CD4-positive, alpha-beta T cell treated with Interleukin-6 at 100 ng/mL for 8 hours (primary cell): ENCODE measurements at regions not wholly inside any gene's neighbourhood (a gene's known extent, or its start where the extent isn't known, plus 50 kb on each side); places are given as distances from the start of the nearest gene placed in this dataset.

Source experiments
- DNase-seq: peaks from one replicate; pipeline ENCODE4 v3.0.0-alpha.2; 2020; ENCODE audit warnings: mixed read lengths, low spot score

DNA sequence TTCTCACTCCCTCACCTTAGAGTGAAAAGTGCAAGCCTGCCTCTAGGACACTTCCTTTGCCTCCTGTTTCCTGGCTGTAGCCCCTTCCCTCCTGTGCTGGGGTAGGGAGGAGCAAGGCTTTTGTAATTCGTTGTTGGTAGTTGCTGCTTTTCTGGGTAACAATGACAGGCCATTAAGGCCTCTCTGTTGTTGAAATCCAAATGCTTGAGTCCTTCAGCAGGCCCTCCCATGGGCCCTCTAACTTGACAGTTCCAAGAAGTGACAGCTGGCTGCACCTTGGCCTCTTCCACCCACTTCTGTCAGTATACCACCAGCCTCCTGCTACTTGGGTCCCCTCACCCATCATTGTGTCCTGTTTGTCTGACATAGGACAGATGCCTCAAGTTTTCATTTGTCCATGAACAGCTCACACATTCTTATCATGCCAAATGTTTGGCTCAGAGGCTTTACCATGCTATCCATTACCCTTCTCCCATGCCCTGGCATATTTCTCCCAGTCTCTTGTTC is 103.7 kb upstream of the PDE3A start:
- no peak for DNase-seq

DNA sequence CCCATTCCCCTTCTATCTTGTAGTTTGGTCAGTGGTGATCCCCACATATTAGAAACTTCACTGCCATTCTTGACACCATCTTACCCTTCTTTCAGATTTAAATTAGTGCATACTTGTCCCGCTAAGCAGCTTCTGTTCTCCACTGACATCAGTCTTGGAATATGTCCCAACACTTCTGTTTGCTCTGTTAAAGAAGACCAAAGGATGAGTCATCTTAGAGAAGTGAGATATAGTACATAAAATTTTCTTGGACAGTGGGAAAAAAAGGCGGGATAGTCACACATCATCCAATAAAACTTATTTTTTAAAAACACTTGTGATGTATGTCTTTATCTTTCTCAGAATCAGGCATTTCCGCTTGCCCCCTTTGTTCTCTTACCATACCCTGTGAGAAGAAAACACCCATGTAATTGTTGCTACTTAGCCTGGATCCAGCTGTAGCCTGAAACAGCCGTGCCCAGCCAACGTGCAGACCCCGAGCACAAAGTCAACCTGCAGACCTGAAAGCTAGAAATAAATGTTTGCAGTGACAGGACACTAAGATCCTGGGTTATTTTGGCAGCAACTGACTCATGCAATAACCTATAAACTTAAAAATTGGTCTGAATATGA is 100.1 kb upstream of the PDE3A start:
- no peak for DNase-seq

DNA sequence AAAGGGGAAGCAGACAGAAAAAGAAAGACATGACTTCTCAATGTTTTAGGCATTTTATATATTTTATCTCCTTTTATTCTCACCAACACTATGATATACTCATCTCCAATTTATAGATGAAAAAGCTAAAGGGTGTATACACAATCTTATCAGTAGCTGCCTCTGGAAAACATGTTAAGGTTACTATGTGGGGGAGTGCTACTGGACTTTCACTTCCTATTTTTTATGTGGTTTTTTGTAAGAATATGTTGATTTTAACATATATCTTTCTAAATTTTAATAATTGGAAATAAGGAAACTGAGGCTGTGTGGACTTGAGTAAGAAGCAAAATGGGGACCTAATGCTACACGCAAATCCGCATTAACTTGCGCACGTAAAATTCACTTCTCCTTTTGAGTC is 99.6 kb upstream of the PDE3A start:
- no peak for DNase-seq

DNA sequence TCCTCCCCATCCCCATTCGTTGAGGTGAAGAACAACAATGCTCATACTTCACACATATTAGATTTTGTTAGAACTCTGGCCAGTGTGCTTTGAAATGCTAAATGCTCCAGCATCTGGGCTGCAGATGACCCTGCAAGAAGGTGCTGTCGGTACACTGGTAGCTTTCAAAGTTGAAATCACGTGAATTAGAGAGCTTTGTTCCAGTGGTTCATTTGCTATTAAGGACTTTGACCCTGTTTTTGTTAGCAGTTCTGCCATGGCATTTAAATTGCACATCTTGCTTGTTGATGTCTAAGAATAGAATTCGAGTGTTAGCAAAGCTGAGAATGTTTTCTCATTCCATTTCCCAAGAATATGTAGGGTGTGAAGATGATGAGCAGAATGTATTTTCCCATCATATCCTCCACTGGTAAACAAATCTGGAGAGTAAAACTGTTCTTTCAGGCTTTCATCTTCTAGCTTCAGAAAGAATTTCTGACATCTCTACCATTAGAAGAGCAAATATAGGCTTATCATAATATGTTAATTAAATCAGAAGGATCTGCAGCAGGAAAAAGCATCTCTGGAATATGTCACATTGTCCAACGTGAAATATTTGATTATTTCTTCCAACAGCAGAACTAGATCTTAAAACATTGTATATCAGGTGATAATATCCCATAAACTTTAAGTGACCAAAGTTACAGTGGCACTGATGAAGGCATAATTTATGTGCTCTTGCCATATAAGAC is 98.8 kb upstream of the PDE3A start:
- no peak for DNase-seq

DNA sequence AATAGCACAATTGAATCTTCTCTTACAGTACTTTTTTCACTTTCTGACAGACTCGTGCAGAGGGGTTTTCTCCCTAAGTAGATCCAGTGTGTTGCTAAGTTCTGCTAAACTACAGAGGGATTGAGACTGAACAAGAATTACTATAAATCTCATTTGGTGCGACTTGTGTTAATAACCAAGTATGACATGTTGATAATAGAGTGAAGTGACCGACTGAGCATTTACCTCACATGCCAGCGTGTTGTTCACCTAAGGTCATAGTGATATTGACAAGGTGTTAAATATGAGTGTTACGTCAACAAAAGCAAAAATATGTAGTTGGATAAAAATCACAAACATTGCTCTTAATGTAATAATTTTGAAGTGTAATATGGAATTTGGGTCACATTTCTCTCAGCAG is 97.8 kb upstream of the PDE3A start:
- DNase-seq, result no peak

DNA sequence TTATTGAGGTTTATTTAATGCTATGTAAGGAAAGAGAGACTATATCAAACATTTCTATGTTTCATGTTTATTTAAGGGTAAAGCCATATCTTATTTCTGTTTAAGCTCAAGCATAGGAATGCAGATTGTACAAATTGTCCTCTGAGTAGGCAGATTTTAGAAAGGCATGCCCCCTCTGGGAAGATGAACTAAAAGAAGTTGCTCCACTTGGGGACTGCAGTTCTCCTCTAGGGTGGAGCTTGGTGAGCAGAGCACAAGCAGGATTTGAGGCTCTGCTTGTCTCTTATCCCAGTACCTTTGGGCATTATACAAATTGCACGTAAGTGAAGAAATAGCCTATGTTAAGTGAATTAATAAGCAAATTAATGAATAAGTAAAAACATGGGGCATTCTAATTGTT is 96.2 kb upstream of the PDE3A start:
- DNase-seq, result no peak

DNA sequence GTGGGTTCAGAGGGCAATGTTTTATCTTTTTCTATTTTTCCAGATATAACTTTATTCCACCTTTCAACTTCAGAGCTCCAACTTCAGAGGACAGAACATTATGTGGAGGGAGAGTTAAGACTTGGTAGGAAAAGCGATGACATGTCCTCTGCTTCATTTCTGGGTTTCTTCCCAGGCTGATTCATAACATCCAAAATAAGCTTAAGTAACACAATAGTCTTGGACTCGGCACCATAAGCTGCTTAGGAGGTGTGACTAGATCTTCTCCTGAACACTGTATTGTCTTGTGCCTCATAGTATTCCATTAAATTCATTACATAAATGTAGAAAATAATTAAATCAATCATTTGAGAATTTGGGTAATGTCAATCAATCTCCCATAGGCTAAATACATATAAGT is 95.5 kb upstream of the PDE3A start:
- no peak for DNase-seq

DNA sequence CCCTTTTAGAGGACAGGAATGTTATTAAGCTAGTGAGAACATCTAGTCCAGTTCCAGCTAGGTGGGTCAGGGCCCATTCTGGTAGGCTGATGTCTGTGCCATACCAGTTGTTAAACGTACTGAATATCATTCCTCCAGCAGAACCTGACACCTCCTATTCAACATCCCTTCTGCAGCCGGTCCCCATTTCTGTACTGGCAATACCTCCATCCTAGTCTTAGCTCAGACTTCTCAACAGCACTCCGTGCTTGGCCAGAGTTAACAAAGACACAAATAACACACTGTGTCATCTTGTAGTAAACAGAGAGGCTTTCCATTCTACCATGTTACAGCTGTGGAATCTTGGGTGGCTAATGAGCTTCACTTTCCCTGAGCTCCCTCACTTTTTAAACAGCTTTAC is 94.3 kb upstream of the PDE3A start:
- DNase-seq, result no peak

DNA sequence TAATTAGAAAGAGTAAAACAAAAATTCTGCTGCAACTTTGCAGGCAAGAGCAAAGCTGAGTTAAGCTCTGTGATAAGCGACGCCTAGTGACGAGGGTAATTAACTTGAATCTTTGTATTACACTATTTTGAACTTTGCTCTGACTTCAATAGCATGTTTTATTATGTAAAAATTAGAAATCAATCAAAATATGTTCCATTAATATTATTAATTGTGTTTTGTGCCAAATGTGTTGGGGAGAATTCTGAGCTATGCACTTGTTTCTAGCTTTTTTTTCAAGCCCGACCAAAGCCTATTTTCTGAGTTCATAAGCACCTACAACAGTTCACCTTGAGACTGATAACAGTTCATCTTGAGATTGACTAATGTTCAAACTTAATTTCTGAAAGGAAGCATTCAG is 90.1 kb upstream of the PDE3A start:
- no peak for DNase-seq

DNA sequence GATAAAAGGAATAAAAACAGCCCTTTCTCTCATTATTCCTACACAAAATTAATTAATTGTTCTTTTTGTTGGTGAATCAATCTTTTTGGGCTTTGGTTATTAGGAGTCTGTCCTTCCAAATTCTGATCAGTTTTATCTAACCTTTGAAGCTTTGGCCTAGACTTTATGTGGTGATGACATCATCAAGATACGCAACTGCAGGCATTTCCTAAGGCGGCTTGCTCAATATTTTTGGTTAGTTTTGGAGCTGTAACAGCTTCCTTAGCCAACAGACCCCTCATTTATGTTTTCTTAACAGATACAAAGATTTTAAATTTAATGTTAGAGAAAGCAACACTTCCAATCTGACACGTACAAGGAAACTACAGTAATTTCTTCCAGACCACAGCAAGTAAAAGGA is 87.8 kb upstream of the PDE3A start:
- DNase-seq, result no peak

DNA sequence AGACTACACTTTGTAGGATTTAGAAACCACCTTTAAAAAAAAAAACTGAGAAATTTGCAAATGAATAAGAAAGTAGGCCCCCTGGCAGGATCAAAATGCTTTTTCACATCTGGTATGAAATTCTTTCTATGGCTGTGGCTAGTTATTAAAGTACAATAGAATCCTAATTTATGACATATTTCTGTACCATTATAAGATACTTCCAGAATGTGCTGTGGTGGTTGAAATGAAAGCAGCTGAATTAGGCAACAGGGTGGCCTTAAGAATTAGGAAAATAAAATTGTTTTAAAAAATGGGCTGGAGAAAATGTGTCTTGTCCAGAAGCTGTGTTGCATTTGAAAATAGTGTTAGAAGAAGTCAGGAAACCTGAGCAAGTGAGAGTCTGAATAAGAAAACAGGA is 85.9 kb upstream of the PDE3A start:
- no peak for DNase-seq

DNA sequence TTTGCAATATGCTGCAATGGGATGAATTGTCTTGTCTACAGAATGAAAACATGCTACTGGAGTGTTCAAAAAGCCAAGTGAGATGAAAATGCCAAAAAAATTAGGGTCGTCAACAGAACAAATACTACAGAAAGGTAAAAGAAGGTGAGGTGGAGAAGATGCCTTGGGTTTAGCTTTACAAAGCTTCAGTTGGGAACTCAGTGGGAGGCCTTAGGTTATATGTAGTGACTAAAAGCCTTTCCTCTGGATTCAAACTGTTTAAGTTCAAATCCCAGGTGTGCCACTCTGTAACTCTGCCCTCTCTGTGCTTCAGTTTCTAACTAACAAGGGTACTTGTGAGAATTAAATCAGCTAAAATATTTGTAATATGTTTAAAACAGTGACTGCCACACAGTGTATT is 84.9 kb upstream of the PDE3A start:
- no peak for DNase-seq

DNA sequence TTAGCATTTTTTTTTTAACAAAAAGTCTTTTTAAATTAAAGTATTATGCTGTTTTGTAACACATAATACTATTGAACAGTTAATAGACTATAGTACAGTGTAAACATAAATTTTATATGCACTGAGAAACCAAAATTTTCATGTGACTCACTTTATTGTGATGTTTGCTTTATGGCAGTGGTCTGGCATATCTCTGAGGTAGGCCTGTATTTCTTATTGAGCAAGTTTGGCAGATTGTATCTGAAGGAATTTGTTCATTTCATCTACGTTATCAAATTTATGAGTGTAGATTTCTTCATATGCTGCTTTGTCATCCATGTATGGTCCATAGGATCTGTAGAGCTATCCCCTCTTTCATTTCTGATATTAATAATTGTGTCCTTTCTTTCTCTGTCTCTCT is 78.8 kb upstream of the PDE3A start:
- DNase-seq, result no peak

DNA sequence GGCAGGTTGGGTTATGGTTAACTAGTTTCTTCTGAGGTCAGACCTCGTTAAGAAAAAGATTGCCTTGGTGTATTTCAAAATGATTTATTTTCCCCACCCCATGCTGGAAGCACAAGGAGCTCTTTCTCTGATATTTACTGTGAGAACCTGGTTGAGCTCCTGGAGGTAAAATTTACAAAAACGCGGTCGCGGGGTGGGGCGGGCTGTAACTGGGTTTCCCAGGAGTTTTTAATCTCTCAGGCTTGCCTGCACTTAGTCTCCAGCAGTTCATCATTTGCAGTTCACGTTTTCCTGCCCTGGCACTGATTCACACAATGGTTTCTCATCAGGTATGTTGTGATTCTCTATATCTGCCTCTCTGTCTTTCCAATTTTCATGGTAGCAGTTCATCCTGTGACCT is 67.9 kb upstream of the PDE3A start:
- no peak for DNase-seq

DNA sequence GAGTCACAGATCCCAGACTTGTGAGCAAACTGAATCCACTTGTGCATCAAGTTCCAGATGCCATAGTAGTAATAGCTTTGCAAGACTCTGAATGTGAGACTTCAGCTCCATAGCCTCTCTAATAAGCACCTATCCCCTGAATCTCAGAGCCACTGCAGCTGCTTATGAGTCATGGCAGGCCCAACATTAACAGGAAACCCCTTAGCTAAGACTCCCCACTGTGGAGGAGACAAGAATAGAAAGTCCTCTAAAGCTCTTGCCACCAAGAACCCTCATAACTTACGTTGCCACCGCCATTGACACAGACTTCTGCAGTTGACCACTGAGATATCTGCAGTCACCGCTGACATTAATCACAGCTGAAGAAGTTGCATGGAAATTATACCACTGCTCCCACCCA is 62.9 kb upstream of the PDE3A start:
- no peak for DNase-seq

DNA sequence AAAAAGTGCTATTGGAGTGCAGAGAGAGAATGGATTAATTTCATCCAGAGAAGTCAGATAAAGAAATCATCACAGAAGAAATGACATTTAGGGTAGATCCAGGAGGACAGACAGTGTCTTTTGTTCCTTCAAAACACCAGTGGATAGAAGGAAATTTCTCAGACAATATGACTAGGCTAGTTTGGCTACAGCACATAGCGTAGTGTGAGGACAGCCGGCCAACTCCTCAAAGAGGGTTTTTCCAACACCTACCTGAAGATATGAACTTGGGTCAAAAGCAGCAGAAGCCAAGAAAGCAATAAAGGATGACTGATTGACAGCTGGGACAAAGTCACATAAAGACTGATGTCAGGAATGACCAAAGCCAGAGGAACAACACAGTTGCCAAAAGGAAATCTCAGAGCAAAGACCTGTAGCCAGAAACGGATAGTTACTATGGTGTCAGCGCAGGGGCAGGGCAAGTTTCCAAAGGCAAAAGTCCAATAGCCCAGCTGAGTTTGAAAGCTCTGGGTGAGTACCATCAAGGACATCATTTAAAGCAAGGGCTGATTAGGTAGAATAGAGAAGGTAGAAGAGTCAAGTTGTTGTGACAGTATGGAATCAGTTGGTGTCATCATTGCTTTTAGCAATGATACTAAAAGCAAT is 58.7 kb upstream of the PDE3A start:
- no peak for DNase-seq

DNA sequence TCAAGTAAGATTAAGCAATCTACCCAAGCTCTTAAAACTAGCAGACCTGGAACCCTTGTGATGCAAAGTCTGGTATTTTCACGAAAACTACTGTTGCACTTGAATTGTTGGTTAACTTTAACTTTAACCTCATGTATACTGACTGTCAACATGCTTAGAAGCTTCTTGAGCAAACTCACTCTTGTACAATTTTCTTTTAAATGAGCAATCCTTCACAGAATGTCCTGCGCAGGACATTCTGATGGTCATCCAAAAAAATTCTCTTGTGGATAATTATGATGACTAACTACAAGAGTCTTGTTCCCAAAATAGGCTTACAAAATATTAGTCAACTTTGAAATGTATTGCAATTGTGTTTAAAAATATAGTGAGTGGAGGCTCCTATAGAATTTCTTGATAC is 54.0 kb upstream of the PDE3A start:
- DNase-seq, result no peak

DNA sequence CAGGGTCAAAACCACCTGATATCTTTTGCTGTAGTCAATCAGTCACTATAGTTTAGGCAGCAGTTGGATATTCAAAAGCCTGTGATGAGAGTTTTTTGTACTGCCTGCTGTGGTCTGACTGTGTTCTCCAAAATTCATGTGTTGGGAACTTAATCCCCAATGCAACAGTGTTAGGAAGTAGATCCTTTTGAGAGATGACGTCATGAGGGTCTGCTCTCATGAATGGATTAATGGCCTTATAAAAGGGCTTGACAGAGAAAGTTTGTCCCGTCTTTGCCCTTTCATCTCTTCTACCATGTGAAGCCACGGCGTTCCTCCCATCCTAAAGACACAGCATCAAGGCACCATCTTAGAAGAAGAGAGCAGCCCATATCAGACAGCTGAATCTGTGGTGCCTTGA is 50.8 kb upstream of the PDE3A start:
- DNase-seq, result no peak
